PC-3 (cell line): ENCODE measurements at regions not wholly inside any gene's neighbourhood (a gene's known extent, or its start where the extent isn't known, plus 50 kb on each side); places are given as distances from the start of the nearest gene placed in this dataset.
"Not testable (repeated sequence)": the region's sequence is repeated elsewhere in the genome, so short reads cannot be mapped to it uniquely, and the experiment has no call there.

ENCODE experiments used
- ATAC-seq: fragments of 200-7000 bp; cut with Tn5 transposase; 2 replicates; pipeline ENCODE4 v1.9.1; 2020; ENCODE audit warnings: mild to moderate bottlenecking, moderate library complexity
- BruUV-seq: library from RNA; stranded (reverse); fragments of 400-500 nt; replicated peaks from 2 replicates; lab custom pipeline; 2021; lab: Mats Ljungman, UMichigan
- CTCF ChIA-PET: fragments of 300-600 bp; sonication (Branson Sonifier 250); formaldehyde crosslinking; loops from one replicate; lab custom pipeline; 2022; ENCODE audit warnings: antibody characterized with exemption; lab: Charles Lee
- POLR2A ChIA-PET: fragments of 300-600 bp; sonication (Branson Sonifier 250); formaldehyde crosslinking; loops from one replicate; lab custom pipeline; 2022; ENCODE audit warnings: antibody characterized with exemption; ENCODE audit not compliant: unreplicated experiment; lab: Charles Lee
- DNase-seq: peaks from one replicate; pipeline ENCODE4 v3.0.0-alpha.2; 2015
- H2AFZ ChIP-seq: fragments of 300-600 bp; sonication (generic); 2 replicates; pipeline ENCODE4 v1.6.0; 2016; ENCODE audit warnings: antibody characterized with exemption, low read length
- H3F3A ChIP-seq: fragments of 300-600 bp; sonication (generic); one replicate; pipeline ENCODE4 v1.6.0; 2017; ENCODE audit warnings: antibody characterized with exemption, low read length, control low read depth, mild to moderate bottlenecking; ENCODE audit not compliant: unreplicated experiment
- H3K27ac ChIP-seq: fragments of 300-600 bp; sonication (generic); 2 replicates; pipeline ENCODE4 v1.5.1; 2016; ENCODE audit warnings: mild to moderate bottlenecking, low read length
- H3K27me3 ChIP-seq: fragments of 300-600 bp; sonication (generic); 2 replicates; pipeline ENCODE4 v1.6.1; 2016; ENCODE audit warnings: low read length, mixed read lengths
- H3K36me3 ChIP-seq: fragments of 300-600 bp; sonication (generic); 2 replicates; pipeline ENCODE4 v1.6.1; 2016; ENCODE audit warnings: low read depth, mixed run types, low read length, mixed read lengths
- H3K4me1 ChIP-seq: fragments of 300-600 bp; sonication (generic); 2 replicates; pipeline ENCODE4 v1.5.1; 2016; ENCODE audit warnings: low read length; ENCODE audit not compliant: insufficient read depth
- H3K4me2 ChIP-seq: fragments of 300-600 bp; sonication (generic); 2 replicates; pipeline ENCODE4 v1.6.0; 2016; ENCODE audit warnings: low read length
- H3K4me3 ChIP-seq: fragments of 300-600 bp; sonication (generic); 2 replicates; pipeline ENCODE4 v1.5.1; 2016; ENCODE audit warnings: mild to moderate bottlenecking, low read length, mixed read lengths
- H3K79me2 ChIP-seq: fragments of 300-600 bp; sonication (generic); 2 replicates; pipeline ENCODE4 v1.6.1; 2017; ENCODE audit warnings: low read length, mixed read lengths
- H3K9ac ChIP-seq: fragments of 300-600 bp; sonication (generic); 2 replicates; pipeline ENCODE4 v1.6.0; 2016; ENCODE audit warnings: mild to moderate bottlenecking, low read length
- H3K9me2 ChIP-seq: fragments of 300-600 bp; sonication (generic); replicated peaks from 2 replicates; pipeline ENCODE4 v1.6.1; 2016; ENCODE audit warnings: mixed run types, low read length, mixed read lengths
- H3K9me3 ChIP-seq: fragments of 300-600 bp; sonication (generic); 2 replicates; pipeline ENCODE4 v1.6.1; 2016; ENCODE audit warnings: low read length, mixed read lengths
- H4K20me1 ChIP-seq: fragments of 300-600 bp; sonication (generic); 2 replicates; pipeline ENCODE4 v1.6.1; 2016; ENCODE audit warnings: low read length, mixed read lengths
- CTCF ChIP-seq: fragments of 300-600 bp; sonication (generic); conservative IDR thresholded peaks from 2 replicates; pipeline ENCODE4 v1.5.1; 2017; ENCODE audit warnings: antibody characterized with exemption, low read depth, mild to moderate bottlenecking, low read length
- EZH2 ChIP-seq: fragments of 300-600 bp; sonication (generic); IDR thresholded peaks from one replicate; pipeline ENCODE4 v1.6.1; 2017; ENCODE audit warnings: antibody characterized with exemption, mild to moderate bottlenecking, low read length; ENCODE audit not compliant: unreplicated experiment
- EZH2phosphoT487 ChIP-seq: fragments of 300-600 bp; sonication (generic); IDR thresholded peaks from 2 replicates; pipeline ENCODE4 v1.6.1; 2018; ENCODE audit warnings: mild to moderate bottlenecking, antibody characterized with exemption, low read length, borderline replicate concordance
- intact Hi-C: fragments of 100-400 bp; cut with micrococcal nuclease; formaldehyde crosslinking; loops from 2 replicates; pipeline ENCODE4 v1.9.0; 2023

- H3F3A ChIP-seq, H3K79me2 ChIP-seq, intact Hi-C loops, H3K9me3 ChIP-seq, H3K27ac ChIP-seq, H3K36me3 ChIP-seq, H3K4me1 ChIP-seq, H4K20me1 ChIP-seq, H3K9ac ChIP-seq, H3K4me3 ChIP-seq, H2AFZ ChIP-seq, H3K9me2 ChIP-seq, H3K4me2 ChIP-seq, POLR2A ChIA-PET, BruUV-seq: not testable (repeated sequence)
- CTCF ChIA-PET: interaction anchor here (0.6 kb wide), 1 partner anchor 168 kb away, joined by 3 read pairs; no protein-coding TSS in a partner anchor
- H3K27me3 ChIP-seq: peaks cover 14% of the 10 kb centered on the region
- TF ChIP-seq CTCF: peak; percentile 53; the same call in 1 of the 2 replicates
- DNase-seq: peak; percentile 54
- peak; percentile 40; the same call in 1 of the 2 replicates for ATAC-seq
These were observed 58.7 kb upstream of the ETV3 start for GRCh38 chr1:157196670-157197456.

- no TSS peak for BruUV-seq
- Histone ChIP-seq H3K4me1 (no peaks in the 10 kb centered on the region), H3F3A (no peaks in the 10 kb centered on the region), H3K4me3 (no peak overlapping the region), H3K4me2 (no peak overlapping the region), H3K9ac (no peak overlapping the region), H3K9me3 (no peaks in the 10 kb centered on the region), H3K79me2 (no peaks in the 10 kb centered on the region), H3K9me2 (no peaks in the 10 kb centered on the region), H3K27me3 (peaks cover 17% of the 10 kb centered on the region), H2AFZ (no peak overlapping the region), H3K36me3 (no peaks in the 10 kb centered on the region), H3K27ac (no peak overlapping the region), H4K20me1 (no peaks in the 10 kb centered on the region)
- no peak for ATAC-seq
- POLR2A ChIA-PET: no interaction called here
- intact Hi-C loops: no loop called here
- CTCF ChIA-PET: no interaction called here
- no peak for TF ChIP-seq EZH2
- TF ChIP-seq EZH2phosphoT487: no peak
- no peak for TF ChIP-seq CTCF
- no peak for DNase-seq
These were observed 58.0 kb upstream of the ETV3 start for GRCh38 chr1:157196245-157196543.

GRCh38 chr1:157195521-157196244, 57.5 kb upstream of the ETV3 start:
- intact Hi-C loops: no loop called here
- no TSS peak for BruUV-seq

More at GRCh38 chr1:157195521-157196244, 57.5 kb upstream of the ETV3 start:
- TF ChIP-seq CTCF (no peak), EZH2phosphoT487 (no peak)
- Histone ChIP-seq H4K20me1 (no peaks in the 10 kb centered on the region), H3F3A (no peaks in the 10 kb centered on the region), H3K36me3 (no peaks in the 10 kb centered on the region), H3K79me2 (no peaks in the 10 kb centered on the region), H3K27me3 (peaks cover 22% of the 10 kb centered on the region), H3K4me2 (no peak overlapping the region), H3K4me1 (no peaks in the 10 kb centered on the region), H3K9ac (no peak overlapping the region), H3K27ac (no peak overlapping the region), H3K9me3 (no peaks in the 10 kb centered on the region), H3K9me2 (no peaks in the 10 kb centered on the region), H2AFZ (no peak overlapping the region), H3K4me3 (no peak overlapping the region)
- ChIA-PET CTCF (no interaction called here), POLR2A (no interaction called here)
- no peak for DNase-seq
- ATAC-seq: no peak
